ENCODE measurements at regions not wholly inside any gene's neighbourhood (a gene's known extent, or its start where the extent isn't known, plus 50 kb on each side); places are given as distances from the start of the nearest gene placed in this dataset.
A peak's percentile ranks its signal among the peaks of the same experiment; 100 is the strongest.
"Not testable (repeated sequence)": the region's sequence is repeated elsewhere in the genome, so short reads cannot be mapped to it uniquely, and the experiment has no call there.

GRCh38 chr17:53462393-53462811 lies 360.3 kb upstream of the KIF2B start:
- intact Hi-C loops (cut with micrococcal nuclease) (loop anchor here (1.0 to 10.0 kb wide), 4 partner anchors 10 to 422 kb away; no protein-coding TSS in a partner anchor), dilution Hi-C loops (cut with MboI; ENCODE audit: extremely low pct_ligation_motif_present, low sequenced_read_pairs) (no loop called here)
- H4K20me1 ChIP-seq (replicated peaks; ENCODE audit: control insufficient read depth, extremely low read depth, insufficient read depth, low read length): no peaks in the 10 kb centered on the region
- no peak overlapping the region for H3K9ac ChIP-seq (replicated peaks; ENCODE audit: extremely low read depth, insufficient read depth, low read length)
- DNase-seq (ENCODE audit: low read depth, low spot score): peak; percentile 40
- peak; percentile 54 for FAIRE-seq
- TF ChIP-seq CTCF (IDR thresholded peaks at IDR 0.05; ENCODE audit: extremely low read depth in 1 of 2, insufficient read depth in 1 of 2, low read depth in 1 of 2, low read length in 2 of 2) (no peak), POLR2AphosphoS5 (IDR thresholded peaks at IDR 0.05; ENCODE audit: insufficient read depth, low read depth, low read length) (no peak), FOS (IDR thresholded peaks at IDR 0.05; ENCODE audit: borderline replicate concordance, insufficient read depth, low read length) (peak; percentile 90), EZH2 (IDR thresholded peaks at IDR 0.05; ENCODE audit: borderline replicate concordance, low read depth, low read length, severe bottlenecking) (no peak), GATA2 (IDR thresholded peaks at IDR 0.05; ENCODE audit: insufficient read depth, insufficient read length, low read depth, low read length) (peak; percentile 99), JUN (IDR thresholded peaks at IDR 0.05; ENCODE audit: borderline replicate concordance, insufficient read depth, insufficient read length, low read depth) (peak; percentile 34), MYC (IDR thresholded peaks at IDR 0.05; ENCODE audit: low read depth, low read length) (no peak), MAX (IDR thresholded peaks at IDR 0.05; ENCODE audit: insufficient read depth, insufficient read length) (no peak), POLR2A (IDR thresholded peaks at IDR 0.05; ENCODE audit: low read depth, low read length) (no peak)
- H3K4me1 ChIP-seq (ENCODE audit: control insufficient read depth, extremely low read depth, insufficient read depth, low read length): peaks cover 6% of the 10 kb centered on the region
- H3K27me3 ChIP-seq (ENCODE audit: control insufficient read depth in 2 of 2, insufficient read depth in 2 of 2, low read length in 2 of 2): no peaks in the 10 kb centered on the region
- no TSS peak for BruUV-seq (replicated peaks)
- CTCF ChIA-PET: interaction anchor here (0.6 to 1.9 kb wide), 4 partner anchors 8 to 430 kb away, joined by 3 to 6 read pairs (median 4); no protein-coding TSS in a partner anchor
- H3K9me1 ChIP-seq (replicated peaks; ENCODE audit: control insufficient read depth, extremely low read depth, insufficient read depth, low read length): no peaks in the 10 kb centered on the region
- H2AFZ ChIP-seq (ENCODE audit: low read depth, low read length): no peak overlapping the region
- no peak overlapping the region for H3K27ac ChIP-seq (ENCODE audit: insufficient read depth, low read depth, low read length)
- H3K9me3 ChIP-seq (replicated peaks; ENCODE audit: control insufficient read depth, insufficient read depth, low read length): no peaks in the 10 kb centered on the region
- H3K4me3 ChIP-seq (replicated peaks in 1 of 3; ENCODE audit: insufficient read depth in 1 of 3, low read depth in 1 of 3, low read length in 3 of 3): no peak overlapping the region
- POLR2A ChIA-PET: no interaction called here
- no peaks in the 10 kb centered on the region for H3K79me2 ChIP-seq (ENCODE audit: control insufficient read depth, insufficient read depth, low read length)
- no peaks in the 10 kb centered on the region for H3K36me3 ChIP-seq (ENCODE audit: control insufficient read depth in 2 of 2, extremely low read depth in 1 of 2, insufficient read depth in 2 of 2, low read length in 2 of 2)
- H3K4me2 ChIP-seq (ENCODE audit: insufficient read depth, low read length): no peak overlapping the region

GRCh38 chr17:53455943-53456342 lies 366.8 kb upstream of the KIF2B start:
- H3K27ac ChIP-seq (ENCODE audit: insufficient read depth, low read depth, low read length); H3K36me3 ChIP-seq (ENCODE audit: control insufficient read depth in 2 of 2, extremely low read depth in 1 of 2, insufficient read depth in 2 of 2, low read length in 2 of 2); H3K27me3 ChIP-seq (ENCODE audit: control insufficient read depth in 2 of 2, insufficient read depth in 2 of 2, low read length in 2 of 2); dilution Hi-C loops (cut with MboI; ENCODE audit: extremely low pct_ligation_motif_present, low sequenced_read_pairs); H2AFZ ChIP-seq (ENCODE audit: low read depth, low read length); BruUV-seq (replicated peaks); H3K4me2 ChIP-seq (ENCODE audit: insufficient read depth, low read length); H3K79me2 ChIP-seq (ENCODE audit: control insufficient read depth, insufficient read depth, low read length); H3K4me3 ChIP-seq (replicated peaks in 1 of 3; ENCODE audit: insufficient read depth in 1 of 3, low read depth in 1 of 3, low read length in 3 of 3); DNase-seq (ENCODE audit: low read depth, low spot score); H3K9ac ChIP-seq (replicated peaks; ENCODE audit: extremely low read depth, insufficient read depth, low read length); CTCF ChIA-PET; H3K9me3 ChIP-seq (replicated peaks; ENCODE audit: control insufficient read depth, insufficient read depth, low read length); intact Hi-C loops (cut with micrococcal nuclease); POLR2A ChIA-PET; H4K20me1 ChIP-seq (replicated peaks; ENCODE audit: control insufficient read depth, extremely low read depth, insufficient read depth, low read length); H3K4me1 ChIP-seq (ENCODE audit: control insufficient read depth, extremely low read depth, insufficient read depth, low read length); H3K9me1 ChIP-seq (replicated peaks; ENCODE audit: control insufficient read depth, extremely low read depth, insufficient read depth, low read length); FAIRE-seq: not testable (repeated sequence)
